NCI-H526 treated with DMSO at 0.1 percent for 48 hours (cell line): ENCODE measurements at regions not wholly inside any gene's neighbourhood (a gene's known extent, or its start where the extent isn't known, plus 50 kb on each side); places are given as distances from the start of the nearest gene placed in this dataset.

ENCODE experiments used
- DNase-seq: peaks from one replicate; lab custom pipeline; 2025; lab: John Stamatoyannopoulos, UW

DNA sequence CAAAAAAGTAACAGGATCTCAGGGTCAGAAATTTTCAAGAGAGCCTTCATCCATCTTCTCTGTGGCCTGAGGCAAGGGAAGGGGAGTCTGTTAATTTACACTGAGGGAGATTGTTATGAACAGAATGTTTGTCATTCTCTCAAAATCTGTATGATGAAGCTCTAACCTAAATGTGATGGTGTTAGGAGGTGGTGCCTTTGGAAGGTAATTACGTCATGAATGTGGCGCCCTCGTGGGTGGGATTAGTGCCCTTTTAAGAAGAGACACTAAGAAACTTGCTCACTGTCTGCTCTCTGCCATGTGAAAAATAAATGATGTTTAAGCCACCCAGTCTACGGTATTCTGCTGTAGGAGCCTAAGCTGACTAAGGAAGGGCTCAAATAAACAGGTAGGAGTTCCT is 521.6 kb downstream of the SNAPC1 start:
- DNase-seq = no peak

DNA sequence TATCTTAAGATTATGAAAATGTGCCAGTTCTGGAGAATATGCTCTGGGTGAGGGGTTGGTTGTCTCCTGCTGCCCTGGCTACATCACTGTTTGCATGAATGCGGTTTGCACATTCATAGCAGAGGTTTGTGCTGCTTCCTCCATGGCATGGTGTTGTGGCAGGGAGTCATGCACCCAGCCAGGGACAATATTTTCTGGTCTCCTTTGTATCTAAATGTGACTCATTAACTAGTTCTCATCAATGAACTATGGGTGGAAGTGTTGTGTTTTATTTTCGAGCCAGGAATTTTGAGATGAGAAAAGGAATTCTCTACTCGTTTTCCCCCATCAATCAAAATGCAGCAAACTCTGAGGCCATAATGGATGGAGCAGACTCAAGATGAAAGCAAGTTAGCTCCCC is 527.3 kb downstream of the SNAPC1 start:
- DNase-seq = no peak

DNA sequence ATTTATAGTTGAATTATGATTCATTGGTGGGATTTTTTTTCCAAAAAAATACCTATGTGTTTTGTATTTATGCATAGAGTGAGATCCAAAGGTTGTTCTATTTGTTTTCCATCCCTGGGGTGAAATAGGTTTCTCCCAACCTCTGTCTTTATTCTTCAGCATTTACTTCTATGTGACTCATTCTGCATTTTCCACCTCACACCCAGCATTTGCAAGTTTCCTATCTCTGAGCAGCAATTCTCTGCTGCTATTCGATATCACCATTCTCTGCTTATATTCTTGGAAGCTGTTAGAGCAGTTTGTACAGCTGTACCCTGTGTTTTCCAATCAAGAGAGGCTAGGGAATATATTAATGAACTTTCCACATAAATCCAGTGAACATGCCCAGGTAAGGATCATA is 538.9 kb downstream of the SNAPC1 start:
- no peak for DNase-seq

GRCh38 chr14:62301911-62302310 is 539.7 kb downstream of the SNAPC1 start:
- no peak for DNase-seq

DNA sequence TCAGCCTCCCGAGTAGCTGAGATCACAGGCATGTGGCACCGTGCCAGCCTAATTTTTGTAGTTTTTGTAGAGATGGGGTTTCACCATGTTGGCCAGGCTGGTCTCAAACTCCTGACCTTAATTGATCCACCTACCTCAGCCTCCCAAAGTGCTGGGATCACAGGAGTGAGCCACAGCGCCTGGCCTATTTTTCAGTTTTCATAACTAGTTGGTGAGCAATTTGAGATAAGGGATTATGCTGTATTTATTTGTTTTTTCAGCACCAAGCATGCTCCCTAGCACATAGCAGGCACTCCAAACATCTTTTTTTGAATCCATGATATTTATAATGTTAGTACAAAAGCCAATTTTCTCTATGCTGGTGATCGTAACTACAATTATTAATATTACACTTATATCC is 541.2 kb downstream of the SNAPC1 start:
- DNase-seq = no peak

DNA sequence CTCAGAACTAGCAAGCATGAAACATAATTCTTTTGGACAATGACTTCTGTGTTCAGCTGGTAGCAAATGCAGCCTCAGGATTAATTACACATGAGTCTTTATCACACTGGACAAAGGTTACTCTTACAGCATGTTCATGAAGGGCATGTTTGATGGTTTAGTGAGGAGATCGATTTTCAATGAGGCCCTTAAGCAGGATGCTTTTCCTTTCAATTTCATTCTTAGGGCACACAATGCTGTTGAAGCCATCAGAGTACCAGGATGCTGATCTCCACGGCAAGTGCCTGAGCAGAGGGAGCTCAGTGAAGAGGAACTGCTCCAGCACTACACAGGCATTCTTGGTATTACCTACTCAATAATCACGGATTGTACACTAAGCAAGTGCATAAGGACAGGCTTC is 542.0 kb downstream of the SNAPC1 start:
- DNase-seq = no peak

- no peak for DNase-seq
Observed at GRCh38 chr14:62307844-62308243, 545.6 kb downstream of the SNAPC1 start.

- no peak for DNase-seq
Observed at GRCh38 chr14:62308316-62308715, 546.1 kb downstream of the SNAPC1 start.

- DNase-seq = no peak
Observed at GRCh38 chr14:62308891-62309290, 546.7 kb downstream of the SNAPC1 start.

- DNase-seq = no peak
Observed at GRCh38 chr14:62313212-62313611, 551.0 kb downstream of the SNAPC1 start.

DNA sequence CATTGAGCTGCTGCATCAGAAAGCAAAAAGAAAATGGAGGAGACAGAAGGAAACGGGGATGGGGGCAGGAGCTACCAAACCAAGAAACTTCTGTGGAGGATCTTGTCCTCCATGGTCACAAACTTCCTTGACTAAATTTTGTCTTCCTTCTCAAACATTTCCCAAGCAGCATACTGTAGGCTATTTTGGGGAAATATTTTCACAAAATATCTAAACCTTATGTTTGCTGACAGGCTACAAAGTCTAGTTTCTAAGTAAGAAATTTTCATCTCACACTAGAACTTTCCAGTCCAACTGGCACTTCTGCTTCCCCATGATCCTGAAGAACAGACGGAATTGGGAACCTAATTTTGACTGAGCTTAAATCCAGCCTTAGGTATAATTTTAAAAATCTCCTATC is 552.0 kb downstream of the SNAPC1 start:
- DNase-seq = no peak

- no peak for DNase-seq
Observed at GRCh38 chr14:62314871-62315270, 552.7 kb downstream of the SNAPC1 start.

DNA sequence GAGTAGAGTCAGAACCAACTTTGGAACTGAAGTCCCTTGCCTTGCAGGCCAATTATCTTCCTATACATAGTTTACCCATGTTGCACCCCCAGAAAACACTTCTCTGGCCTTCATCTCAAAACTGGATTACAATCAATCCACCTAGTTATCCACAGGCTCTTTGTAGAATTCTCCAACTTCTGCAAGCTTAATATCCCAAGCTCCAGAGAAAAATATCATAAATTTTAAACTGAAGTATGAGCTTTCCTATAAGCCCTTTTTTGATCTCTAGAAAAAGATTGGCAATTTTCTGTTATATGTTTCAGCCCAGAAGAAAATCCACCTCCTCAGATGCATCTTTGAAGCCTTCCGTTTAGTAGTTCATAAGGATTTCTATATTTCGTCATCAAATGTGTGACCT is 553.4 kb downstream of the SNAPC1 start:
- no peak for DNase-seq

- DNase-seq = no peak
Observed at GRCh38 chr14:62322216-62322615, 560.0 kb downstream of the SNAPC1 start.

GRCh38 chr14:62329427-62329826 is 567.2 kb downstream of the SNAPC1 start:
- DNase-seq = no peak

- DNase-seq = peak; percentile 24
Observed at GRCh38 chr14:62347562-62348011, 585.4 kb downstream of the SNAPC1 start.

DNA sequence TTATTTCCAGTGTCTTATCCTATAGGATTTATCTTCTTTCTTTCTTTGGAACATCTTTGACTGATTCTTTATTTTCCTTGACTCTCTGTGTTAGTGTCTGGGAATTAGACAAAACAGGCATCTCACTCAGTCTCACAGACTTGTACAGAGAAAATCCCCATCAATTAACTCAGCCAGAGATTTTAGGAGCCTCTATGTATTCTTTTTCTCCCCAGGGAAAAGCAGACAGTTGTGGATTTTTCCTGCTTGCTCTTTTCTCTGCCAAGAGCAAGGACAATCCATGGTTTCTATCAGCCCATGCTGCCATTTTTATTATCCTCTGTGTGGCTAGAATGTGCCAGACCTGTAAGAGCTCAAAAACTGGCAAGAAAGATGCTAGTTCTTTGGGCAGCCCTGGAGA is 595.1 kb downstream of the SNAPC1 start:
- DNase-seq = no peak

- no peak for DNase-seq
Observed at GRCh38 chr14:62364161-62364560, 601.9 kb downstream of the SNAPC1 start.

- DNase-seq = no peak
Observed at GRCh38 chr14:62364800-62365280, 602.6 kb downstream of the SNAPC1 start.

GRCh38 chr14:62369919-62370560 is 607.8 kb downstream of the SNAPC1 start:
- DNase-seq = no peak

GRCh38 chr14:62373944-62374343 is 611.7 kb downstream of the SNAPC1 start:
- DNase-seq = no peak

- no peak for DNase-seq
Observed at GRCh38 chr14:62378057-62378456, 615.8 kb downstream of the SNAPC1 start.

GRCh38 chr14:62381311-62382070 is 619.3 kb downstream of the SNAPC1 start:
- no peak for DNase-seq

- no peak for DNase-seq
Observed at GRCh38 chr14:62409169-62409568, 636.1 kb downstream of the KCNH5 start.
